ENCODE measurements at regions not wholly inside any gene's neighbourhood (a gene's known extent, or its start where the extent isn't known, plus 50 kb on each side); places are given as distances from the start of the nearest gene placed in this dataset.

GRCh38 chr16:77612596-77612995 is 109.7 kb upstream of the NUDT7 start:
- H3K4me3 ChIP-seq: no peak overlapping the region
- H3K4me1 ChIP-seq: no peaks in the 10 kb centered on the region
- no peaks in the 10 kb centered on the region for H3K27me3 ChIP-seq
- intact Hi-C loops (cut with DNase I; ENCODE audit: low total_unique reads) (no loop called here), in situ Hi-C loops (cut with MboI; ENCODE audit: low sequenced_read_pairs in 4 of 4) (no loop called here)
- ATAC-seq: no peak
- H3K9me3 ChIP-seq: no peaks in the 10 kb centered on the region
- TF ChIP-seq POLR2A (IDR thresholded peaks at IDR 0.05) (no peak), CTCF (IDR thresholded peaks at IDR 0.05 in 4 of 5, conservative IDR thresholded peaks at IDR 0.05 in 1 of 5) (no peak)
- H3K36me3 ChIP-seq: no peaks in the 10 kb centered on the region
- DNase-seq: no peak
- H3K27ac ChIP-seq: no peak overlapping the region

- H3K27ac ChIP-seq: no peak overlapping the region
Observed at GRCh38 chr16:77613095-77613494, 109.2 kb upstream of the NUDT7 start.

GRCh38 chr16:77617553-77617952 is 104.8 kb upstream of the NUDT7 start:
- no peak overlapping the region for H3K27ac ChIP-seq
- DNase-seq: no peak
- H3K27me3 ChIP-seq: no peaks in the 10 kb centered on the region
- H3K4me3 ChIP-seq: no peak overlapping the region
- in situ Hi-C loops (cut with MboI; ENCODE audit: low sequenced_read_pairs in 4 of 4): no loop called here
- no peaks in the 10 kb centered on the region for H3K4me1 ChIP-seq
- intact Hi-C loops (cut with DNase I; ENCODE audit: low total_unique reads): no loop called here
- ATAC-seq: no peak
- TF ChIP-seq POLR2A (IDR thresholded peaks at IDR 0.05): no peak
- no peak for TF ChIP-seq CTCF (IDR thresholded peaks at IDR 0.05 in 4 of 5, conservative IDR thresholded peaks at IDR 0.05 in 1 of 5)
- H3K36me3 ChIP-seq: no peaks in the 10 kb centered on the region
- H3K9me3 ChIP-seq: no peaks in the 10 kb centered on the region

More at GRCh38 chr16:77613095-77613494, 109.2 kb upstream of the NUDT7 start:
- no peaks in the 10 kb centered on the region for H3K36me3 ChIP-seq
- in situ Hi-C loops (cut with MboI; ENCODE audit: low sequenced_read_pairs in 4 of 4) (no loop called here), intact Hi-C loops (cut with DNase I; ENCODE audit: low total_unique reads) (no loop called here)
- ATAC-seq (no peak), DNase-seq (no peak)
- H3K27me3 ChIP-seq: no peaks in the 10 kb centered on the region
- H3K9me3 ChIP-seq: no peaks in the 10 kb centered on the region
- H3K4me3 ChIP-seq: no peak overlapping the region
- TF ChIP-seq CTCF (IDR thresholded peaks at IDR 0.05 in 4 of 5, conservative IDR thresholded peaks at IDR 0.05 in 1 of 5): no peak
- TF ChIP-seq POLR2A (IDR thresholded peaks at IDR 0.05): no peak
- no peaks in the 10 kb centered on the region for H3K4me1 ChIP-seq

- no peak for TF ChIP-seq POLR2A (IDR thresholded peaks at IDR 0.05)
- no peak for TF ChIP-seq CTCF (IDR thresholded peaks at IDR 0.05 in 4 of 5, conservative IDR thresholded peaks at IDR 0.05 in 1 of 5)
- ATAC-seq: no peak
- H3K9me3 ChIP-seq: no peaks in the 10 kb centered on the region
Observed at GRCh38 chr16:77617996-77618395, 104.3 kb upstream of the NUDT7 start.

GRCh38 chr16:77618951-77619350 is 103.4 kb upstream of the NUDT7 start:
- in situ Hi-C loops (cut with MboI; ENCODE audit: low sequenced_read_pairs in 4 of 4): no loop called here
- intact Hi-C loops (cut with DNase I; ENCODE audit: low total_unique reads): no loop called here
- no peak for TF ChIP-seq CTCF (IDR thresholded peaks at IDR 0.05 in 4 of 5, conservative IDR thresholded peaks at IDR 0.05 in 1 of 5)
- TF ChIP-seq POLR2A (IDR thresholded peaks at IDR 0.05): no peak

More at GRCh38 chr16:77617996-77618395, 104.3 kb upstream of the NUDT7 start:
- H3K36me3 ChIP-seq: no peaks in the 10 kb centered on the region
- H3K27ac ChIP-seq: no peak overlapping the region
- H3K4me3 ChIP-seq: no peak overlapping the region
- DNase-seq: no peak
- intact Hi-C loops (cut with DNase I; ENCODE audit: low total_unique reads) (no loop called here), in situ Hi-C loops (cut with MboI; ENCODE audit: low sequenced_read_pairs in 4 of 4) (no loop called here)
- H3K4me1 ChIP-seq: no peaks in the 10 kb centered on the region
- no peaks in the 10 kb centered on the region for H3K27me3 ChIP-seq

More at GRCh38 chr16:77618951-77619350, 103.4 kb upstream of the NUDT7 start:
- Histone ChIP-seq H3K4me3 (no peak overlapping the region), H3K27me3 (no peaks in the 10 kb centered on the region), H3K36me3 (no peaks in the 10 kb centered on the region), H3K27ac (no peak overlapping the region), H3K4me1 (no peaks in the 10 kb centered on the region), H3K9me3 (no peaks in the 10 kb centered on the region)
- DNase-seq (no peak), ATAC-seq (no peak)

Measured in gastrocnemius medialis (tissue), 4 donors.